CD4-positive, alpha-beta T cell (primary cell): ENCODE measurements at regions not wholly inside any gene's neighbourhood (a gene's known extent, or its start where the extent isn't known, plus 50 kb on each side); places are given as distances from the start of the nearest gene placed in this dataset.

Source experiments
- ATAC-seq: fragments of 200-7000 bp; cut with Tn5 transposase; one replicate; pipeline ENCODE4 v1.10.0; 2022; ENCODE audit warnings: mild to moderate bottlenecking; ENCODE audit not compliant: poor library complexity
- CTCF ChIA-PET: fragments of 350-600 bp; sonication (Branson Sonifier 250); formaldehyde crosslinking; loops from one replicate; lab custom pipeline; 2021; ENCODE audit warnings: antibody characterized with exemption, inconsistent platforms; lab: Charles Lee
- POLR2A ChIA-PET: fragments of 350-600 bp; sonication (Branson Sonifier 250); formaldehyde crosslinking; loops from one replicate; lab custom pipeline; 2021; ENCODE audit warnings: antibody characterized with exemption, inconsistent platforms; lab: Charles Lee
- DNase-seq, 14 experiments: peaks; one replicate each; pipeline ENCODE4 v3.0.0-alpha.2; 2013 to 2020; ENCODE audit warnings: mixed read lengths in 2 of 14
- H3K27ac ChIP-seq, 2 donors: one replicate each; pipeline versions ENCODE4 v1.5.1 to v1.7.0; 2013; ENCODE audit warnings: low read length in 2 of 2, low read depth in 1 of 2, mild to moderate bottlenecking in 1 of 2
- H3K27me3 ChIP-seq, 2 experiments: 1 replicate in 1 of 2; 2 replicates in 1 of 2; pipeline versions ENCODE4 v1.6.1 to v1.7.0; 2013; ENCODE audit warnings: low read length in 2 of 2, control low read depth in 1 of 2, mild to moderate bottlenecking in 1 of 2, moderate library complexity in 1 of 2; ENCODE audit not compliant: insufficient read depth in 2 of 2, control insufficient read depth in 1 of 2
- H3K36me3 ChIP-seq: one replicate; pipeline ENCODE4 v1.6.1; 2013; ENCODE audit warnings: low read length, control low read depth; ENCODE audit not compliant: insufficient read depth
- H3K4me1 ChIP-seq: one replicate; pipeline ENCODE4 v1.6.1; 2013; ENCODE audit warnings: low read length, control low read depth; ENCODE audit not compliant: insufficient read depth
- H3K4me3 ChIP-seq: one replicate; pipeline ENCODE4 v1.5.1; 2013; ENCODE audit warnings: mild to moderate bottlenecking, low read length, moderate library complexity
- H3K9me3 ChIP-seq, 2 experiments: 1 replicate in 1 of 2; 2 replicates in 1 of 2; pipeline versions ENCODE4 v1.6.1 to v1.7.0; 2013; ENCODE audit warnings: low read length in 2 of 2, mild to moderate bottlenecking in 2 of 2, control low read depth in 1 of 2, moderate library complexity in 1 of 2; ENCODE audit not compliant: control insufficient read depth in 1 of 2, insufficient read depth in 1 of 2
- H3K27ac Mint-ChIP-seq: one replicate; pipeline ENCODE4 v1.8.0; 2020; ENCODE audit warnings: mixed read lengths
- H3K27me3 Mint-ChIP-seq: one replicate; pipeline ENCODE4 v1.8.0; 2021; ENCODE audit warnings: mixed read lengths
- H3K36me3 Mint-ChIP-seq: one replicate; pipeline ENCODE4 v1.8.0; 2021; ENCODE audit warnings: low read depth, mixed read lengths
- H3K4me1 Mint-ChIP-seq: one replicate; pipeline ENCODE4 v1.8.0; 2021; ENCODE audit warnings: low read depth, mixed read lengths
- H3K4me3 Mint-ChIP-seq: one replicate; pipeline ENCODE4 v1.8.0; 2020; ENCODE audit warnings: mild to moderate bottlenecking, mixed read lengths
- H3K9me3 Mint-ChIP-seq: one replicate; pipeline ENCODE4 v1.8.0; 2020; ENCODE audit warnings: mixed read lengths
- CTCF ChIP-seq: fragments of 200-600 bp; IDR thresholded peaks from one replicate; pipeline ENCODE4 v1.8.0; 2022; ENCODE audit warnings: antibody characterized with exemption, mild to moderate bottlenecking
- intact Hi-C, 2 experiments: fragments of 100-400 bp; cut with DNase I in 1 of 2; cut with micrococcal nuclease in 1 of 2; formaldehyde crosslinking; loops; one replicate each; pipeline versions ENCODE4 v1.15.1 to v1.9.0; 2023 to 2025; cut with DNase I, micrococcal nuclease

GRCh38 chr4:179569549-179569948 is 2127.3 kb upstream of the AGA start:
- Histone ChIP-seq H3K27me3 (no peaks in the 10 kb centered on the region), H3K4me3 (no peak overlapping the region), H3K36me3 (no peaks in the 10 kb centered on the region), H3K27ac (no peak overlapping the region), H3K4me1 (no peaks in the 10 kb centered on the region), H3K9me3 (peaks cover 0 to 4% of the 10 kb centered on the region in 2 experiments)
- intact Hi-C loops = no loop called here
- no peak for ATAC-seq
- H3K36me3 Mint-ChIP-seq = no peaks in the 10 kb centered on the region
- H3K9me3 Mint-ChIP-seq = peaks cover 17% of the 10 kb centered on the region
- ChIA-PET POLR2A (no interaction called here), CTCF (no interaction called here)
- no peak overlapping the region for H3K27ac Mint-ChIP-seq
- H3K27me3 Mint-ChIP-seq = no peaks in the 10 kb centered on the region
- no peak for TF ChIP-seq CTCF
- H3K4me1 Mint-ChIP-seq = no peaks in the 10 kb centered on the region
- no peak for DNase-seq
- H3K4me3 Mint-ChIP-seq = no peak overlapping the region

GRCh38 chr4:179582164-179582905 is 2140.1 kb upstream of the AGA start:
- H3K27me3 ChIP-seq = no peaks in the 10 kb centered on the region
- no peaks in the 10 kb centered on the region for H3K36me3 ChIP-seq
- no peak for ATAC-seq
- intact Hi-C loops = no loop called here
- no peak for DNase-seq
- Mint-ChIP-seq H3K36me3 (no peaks in the 10 kb centered on the region), H3K27me3 (no peaks in the 10 kb centered on the region), H3K4me1 (no peaks in the 10 kb centered on the region), H3K4me3 (no peak overlapping the region), H3K27ac (no peak overlapping the region), H3K9me3 (peaks cover 14% of the 10 kb centered on the region)
- H3K4me3 ChIP-seq = no peak overlapping the region
- ChIA-PET POLR2A (no interaction called here), CTCF (no interaction called here)
- H3K9me3 ChIP-seq = peaks cover 0 to 4% of the 10 kb centered on the region in 2 experiments
- H3K27ac ChIP-seq = no peak overlapping the region
- H3K4me1 ChIP-seq = no peaks in the 10 kb centered on the region
- no peak for TF ChIP-seq CTCF

- Histone ChIP-seq H3K36me3 (no peaks in the 10 kb centered on the region), H3K4me1 (no peaks in the 10 kb centered on the region), H3K4me3 (no peak overlapping the region), H3K27ac (no peak overlapping the region), H3K27me3 (no peaks in the 10 kb centered on the region), H3K9me3 (peaks cover 0 to 4% of the 10 kb centered on the region in 2 experiments)
- Mint-ChIP-seq H3K27me3 (no peaks in the 10 kb centered on the region), H3K9me3 (peaks cover 14% of the 10 kb centered on the region), H3K4me1 (no peaks in the 10 kb centered on the region), H3K4me3 (no peak overlapping the region), H3K27ac (no peak overlapping the region), H3K36me3 (no peaks in the 10 kb centered on the region)
- ChIA-PET CTCF (no interaction called here), POLR2A (no interaction called here)
- intact Hi-C loops = no loop called here
- no peak for TF ChIP-seq CTCF
- ATAC-seq (no peak), DNase-seq (no peak)
These were observed 2141.0 kb upstream of the AGA start for GRCh38 chr4:179583221-179583620.
